A549 (cell line): ENCODE measurements at regions not wholly inside any gene's neighbourhood (a gene's known extent, or its start where the extent isn't known, plus 50 kb on each side); places are given as distances from the start of the nearest gene placed in this dataset.
A peak's percentile ranks its signal among the peaks of the same experiment; 100 is the strongest.
"Not testable (repeated sequence)": the region's sequence is repeated elsewhere in the genome, so short reads cannot be mapped to it uniquely, and the experiment has no call there.

Experiments
- ATAC-seq, 2 experiments: fragments of 200-7000 bp in 1 of 2; fragments of >200 bp in 1 of 2; cut with Nextera tagmentation in 1 of 2; cut with Tn5 transposase in 1 of 2; 3 replicates each; pipeline versions ENCODE4 v1.8.0 to v1.9.1; 2018 to 2020; ENCODE audit warnings: mild to moderate bottlenecking in 1 of 2, moderate library complexity in 1 of 2
- CTCF ChIA-PET: fragments of 300-600 bp; sonication (Branson Sonifier 250); formaldehyde crosslinking; extraction: SDS; loops from one replicate; lab custom pipeline; 2021; ENCODE audit warnings: antibody characterized with exemption, inconsistent platforms; lab: Yijun Ruan, JAX
- POLR2A ChIA-PET: fragments of 350-600 bp; formaldehyde crosslinking; extraction: SDS; loops from one replicate; lab custom pipeline; 2021; ENCODE audit warnings: antibody characterized with exemption, inconsistent platforms; lab: Yijun Ruan, JAX
- DNase-seq, 2 experiments: peaks; one replicate each; pipeline versions ENCODE4 v3.0.0 to v3.0.0-alpha.2; 2011 to 2016; ENCODE audit warnings: low read depth in 1 of 2, low spot score in 1 of 2
- FAIRE-seq: peaks from 2 replicates; lab custom pipeline; 2011; peaks lifted over from hg19 to GRCh38; lab: Jason Lieb, UNC
- H3K27ac ChIP-seq, 2 experiments: fragments of >200 bp; sonication (Bioruptor Twin); formaldehyde crosslinking; 3 replicates each; pipeline ENCODE4 v1.5.1; 2016 to 2017
- H3K4me1 ChIP-seq: fragments of >200 bp; sonication (Bioruptor Twin); formaldehyde crosslinking; 3 replicates; pipeline ENCODE4 v1.6.1; 2016
- H3K4me2 ChIP-seq: fragments of >200 bp; sonication (Bioruptor Twin); formaldehyde crosslinking; 3 replicates; pipeline ENCODE4 v1.6.1; 2016
- H3K4me3 ChIP-seq: fragments of >200 bp; sonication (Bioruptor Twin); formaldehyde crosslinking; 3 replicates; pipeline ENCODE4 v1.5.1; 2016
- H3K9me3 ChIP-seq: fragments of >200 bp; sonication (Bioruptor Twin); formaldehyde crosslinking; 3 replicates; pipeline ENCODE4 v1.6.1; 2016
- ATOH8 ChIP-seq: fragments of 250-450 bp; sonication (Bioruptor Pico); IDR thresholded peaks from 2 replicates; pipeline ENCODE4 v1.5.0; 2020; ENCODE audit warnings: low read depth, mild to moderate bottlenecking, moderate library complexity
- BHLHE40 ChIP-seq: IDR thresholded peaks from 2 replicates; pipeline ENCODE4 v1.6.1; 2012; ENCODE audit warnings: low read depth, low read length, inconsistent platforms
- CBX2 ChIP-seq: fragments of 200-600 bp; sonication (generic); IDR thresholded peaks from 2 replicates; pipeline ENCODE4 v1.6.1; 2016; ENCODE audit warnings: low read depth, mild to moderate bottlenecking, borderline replicate concordance
- CEBPB ChIP-seq, 2 experiments: fragments of >200 bp in 1 of 2; sonication (Bioruptor Twin) in 1 of 2; formaldehyde crosslinking in 1 of 2; IDR thresholded peaks; 2 replicates each; pipeline ENCODE4 v1.6.1; 2012 to 2016
- CTCF ChIP-seq: fragments of >200 bp; sonication (Bioruptor Twin); formaldehyde crosslinking; IDR thresholded peaks from 3 replicates; pipeline ENCODE4 v1.5.1; 2016
- FOSB ChIP-seq: fragments of 250-450 bp; sonication (Bioruptor Pico); IDR thresholded peaks from 2 replicates; pipeline ENCODE4 v1.5.0; 2020; ENCODE audit warnings: mild to moderate bottlenecking, moderate library complexity
- FOXS1 ChIP-seq: fragments of 250-450 bp; sonication (Bioruptor Pico); IDR thresholded peaks from 2 replicates; pipeline ENCODE4 v1.5.0; 2020; ENCODE audit warnings: mild to moderate bottlenecking, moderate library complexity
- GATA3 ChIP-seq: IDR thresholded peaks from 2 replicates; pipeline ENCODE4 v1.6.1; 2012; ENCODE audit warnings: borderline replicate concordance
- HDAC2 ChIP-seq: fragments of 200-600 bp; sonication (generic); IDR thresholded peaks from 2 replicates; pipeline ENCODE4 v1.6.1; 2016
- HEYL ChIP-seq: fragments of 250-450 bp; sonication (Bioruptor Pico); IDR thresholded peaks from 2 replicates; pipeline ENCODE4 v1.8.0; 2021; ENCODE audit warnings: mild to moderate bottlenecking, moderate library complexity
- JUN ChIP-seq, 2 experiments: fragments of >200 bp; sonication (Bioruptor Twin); formaldehyde crosslinking; IDR thresholded peaks; 2 replicates in 1 of 2; 3 replicates in 1 of 2; pipeline ENCODE4 v1.6.1; 2016 to 2017
- JUNB ChIP-seq: fragments of >200 bp; sonication (Bioruptor Twin); formaldehyde crosslinking; IDR thresholded peaks from 2 replicates; pipeline ENCODE4 v1.6.1; 2016
- PHF8 ChIP-seq: fragments of 200-600 bp; sonication (generic); IDR thresholded peaks from 2 replicates; pipeline ENCODE4 v1.6.1; 2016; ENCODE audit warnings: low read depth, mild to moderate bottlenecking, antibody characterized with exemption, moderate library complexity, borderline replicate concordance
- RAD21 ChIP-seq, 2 experiments: fragments of >200 bp in 1 of 2; sonication (Bioruptor Twin) in 1 of 2; formaldehyde crosslinking in 1 of 2; IDR thresholded peaks in 1 of 2; conservative IDR thresholded peaks in 1 of 2; 2 replicates in 1 of 2; 3 replicates in 1 of 2; pipeline ENCODE4 v1.6.1; 2012 to 2018; ENCODE audit warnings: inconsistent platforms in 1 of 2
- RCOR1 ChIP-seq: fragments of 150-350 bp; IDR thresholded peaks from 2 replicates; pipeline ENCODE4 v1.6.1; 2014; ENCODE audit warnings: antibody characterized with exemption, low read length, low read depth
- SMC3 ChIP-seq: fragments of >200 bp; sonication (Bioruptor Twin); formaldehyde crosslinking; IDR thresholded peaks from 3 replicates; pipeline ENCODE4 v1.6.1; 2018; ENCODE audit warnings: inconsistent platforms
- USF2 ChIP-seq: fragments of 450-650 bp; IDR thresholded peaks from 2 replicates; pipeline ENCODE4 v1.6.1; 2014; ENCODE audit warnings: antibody characterized with exemption
- ZC3H11A ChIP-seq: fragments of 450-650 bp; IDR thresholded peaks from 2 replicates; pipeline ENCODE4 v1.6.1; 2014; ENCODE audit warnings: antibody characterized with exemption, mild to moderate bottlenecking
- ZFP36 ChIP-seq: fragments of 450-650 bp; IDR thresholded peaks from 2 replicates; pipeline ENCODE4 v1.6.1; 2014; ENCODE audit warnings: borderline replicate concordance; ENCODE audit not compliant: partially characterized antibody
- ZSCAN20 ChIP-seq: fragments of 250-450 bp; sonication (Bioruptor Pico); IDR thresholded peaks from 2 replicates; pipeline ENCODE4 v1.8.0; 2022; ENCODE audit warnings: mild to moderate bottlenecking, moderate library complexity
- WGBS: methylation state at CpG from one replicate; pipeline ENCODE4 v1.1.6; 2017; ENCODE audit errors: missing lambda C conversion rate; 5-methylcytosine and 5-hydroxymethylcytosine counted together

- H3K27ac ChIP-seq, result no peak overlapping the region
- POLR2A ChIA-PET, result no interaction called here
- FAIRE-seq (no peak), DNase-seq (no peak), ATAC-seq (no peak)
- no peak overlapping the region for H3K4me3 ChIP-seq
- no peaks in the 10 kb centered on the region for H3K9me3 ChIP-seq
- no peak overlapping the region for H3K4me2 ChIP-seq
- no peaks in the 10 kb centered on the region for H3K4me1 ChIP-seq
- no peak for TF ChIP-seq ZSCAN20 (CRISPR knock-in tag)
- no peak for TF ChIP-seq CBX2
- no peak for TF ChIP-seq USF2
- no peak for TF ChIP-seq FOSB (CRISPR knock-in tag)
- no peak for TF ChIP-seq RAD21 (conservative IDR thresholded peaks at IDR 0.05 in 1 of 2, IDR thresholded peaks at IDR 0.05 in 1 of 2)
- no peak for TF ChIP-seq ATOH8 (CRISPR knock-in tag)
- no peak for TF ChIP-seq PHF8
- TF ChIP-seq HEYL (CRISPR knock-in tag), result no peak
- no peak for TF ChIP-seq FOXS1 (CRISPR knock-in tag)
- TF ChIP-seq BHLHE40, result no peak
- no peak for TF ChIP-seq CEBPB (IDR thresholded peaks at IDR 0.05)
- no peak for TF ChIP-seq RCOR1
- TF ChIP-seq ZC3H11A, result no peak
- no peak for TF ChIP-seq GATA3
- no peak for TF ChIP-seq JUN (IDR thresholded peaks at IDR 0.05)
- TF ChIP-seq JUNB, result no peak
- TF ChIP-seq HDAC2, result no peak
- WGBS, result 0% methylated on average over 1 of the region's 1 CpG
- CTCF ChIA-PET, result interaction anchor here (0.6 to 1.9 kb wide), 3 partner anchors 44 to 125 kb away, joined by 4 to 11 read pairs (median 5); no protein-coding TSS in a partner anchor
These were observed 99.1 kb downstream of the ALG10 start for GRCh38 chr12:34121360-34121759.

GRCh38 chr12:34123092-34123491, 100.8 kb downstream of the ALG10 start:
- 4% methylated on average over 6 of the region's 6 CpGs for WGBS

More at GRCh38 chr12:34123092-34123491, 100.8 kb downstream of the ALG10 start:
- H3K4me1 ChIP-seq, POLR2A ChIA-PET, H3K4me3 ChIP-seq, H3K9me3 ChIP-seq, H3K4me2 ChIP-seq, FAIRE-seq, H3K27ac ChIP-seq: not testable (repeated sequence)
- peak; percentile 50 to 72 for DNase-seq
- peak; percentile 80 to 85 for ATAC-seq
- CTCF ChIA-PET, result interaction anchor here (0.6 to 2.6 kb wide), 21 partner anchors 8 to 505 kb away, joined by 3 to 15 read pairs (median 4); no protein-coding TSS in a partner anchor
- TF ChIP-seq RAD21 (conservative IDR thresholded peaks at IDR 0.05 in 1 of 2, IDR thresholded peaks at IDR 0.05 in 1 of 2), result peak; percentile 77 to 78
- TF ChIP-seq CTCF, result peak; percentile 89
- peak; percentile 38 for TF ChIP-seq ZFP36
- TF ChIP-seq SMC3, result peak; percentile 73
